H1 (cell line): ENCODE measurements at regions not wholly inside any gene's neighbourhood (a gene's known extent, or its start where the extent isn't known, plus 50 kb on each side); places are given as distances from the start of the nearest gene placed in this dataset.

Experiments
- CTCF ChIA-PET: fragments of 300-600 bp; sonication (Branson Sonifier 250); formaldehyde crosslinking; loops from one replicate; lab custom pipeline; 2021; ENCODE audit not compliant: partially characterized antibody; lab: Charles Lee
- POLR2A ChIA-PET: fragments of 300-600 bp; sonication (Branson Sonifier 250); formaldehyde crosslinking; loops from one replicate; lab custom pipeline; 2021; ENCODE audit warnings: inconsistent platforms; ENCODE audit not compliant: partially characterized antibody; lab: Charles Lee
- DNase-seq, 2 experiments: peaks; one replicate each; pipeline versions ENCODE4 v3.0.0 to v3.0.0-alpha.2; 2010 to 2022; ENCODE audit warnings: low spot score in 2 of 2, low read depth in 1 of 2, mixed read lengths in 1 of 2
- FAIRE-seq: peaks from 2 replicates; lab custom pipeline; 2011; peaks lifted over from hg19 to GRCh38; lab: Jason Lieb, UNC
- H2AFZ ChIP-seq: 2 replicates; pipeline ENCODE4 v1.8.1; 2012; ENCODE audit warnings: low read length, inconsistent platforms
- H2AK5ac ChIP-seq: 2 replicates; pipeline ENCODE4 v1.6.1; 2013; ENCODE audit warnings: low read depth, low read length
- H2BK120ac ChIP-seq: replicated peaks from 2 replicates; pipeline ENCODE3; 2013; ENCODE audit warnings: low read depth, low read length, inconsistent platforms
- H2BK12ac ChIP-seq: 2 replicates; pipeline ENCODE4 v1.6.1; 2013; ENCODE audit warnings: low read depth, low read length
- H2BK15ac ChIP-seq: 2 replicates; pipeline ENCODE4 v1.6.1; 2013; ENCODE audit warnings: low read length
- H2BK20ac ChIP-seq: 2 replicates; pipeline ENCODE4 v1.6.1; 2013; ENCODE audit warnings: low read length
- H2BK5ac ChIP-seq: 2 replicates; pipeline ENCODE4 v1.6.1; 2013; ENCODE audit warnings: low read depth, low read length
- H3K14ac ChIP-seq: 2 replicates; pipeline ENCODE4 v1.6.1; 2013; ENCODE audit warnings: inconsistent platforms; ENCODE audit not compliant: insufficient read length
- H3K18ac ChIP-seq: 2 replicates; pipeline ENCODE4 v1.6.1; 2013; ENCODE audit warnings: low read length; ENCODE audit errors: extremely low read depth
- H3K23ac ChIP-seq: 2 replicates; pipeline ENCODE4 v1.6.1; 2013; ENCODE audit warnings: inconsistent platforms; ENCODE audit not compliant: insufficient read length
- H3K23me2 ChIP-seq: 2 replicates; pipeline ENCODE4 v1.6.1; 2013; ENCODE audit warnings: low read depth, low read length
- H3K27ac ChIP-seq: 2 replicates; pipeline ENCODE4 v1.6.1; 2011; ENCODE audit warnings: low read depth, low read length, inconsistent platforms
- H3K27me3 ChIP-seq, 4 experiments: replicated peaks in 1 of 4; 1 replicate in 1 of 4; 2 replicates in 3 of 4; pipeline versions ENCODE4 v1.6.1 to v1.8.1; 2011 to 2013; ENCODE audit warnings: low read length in 3 of 4, mild to moderate bottlenecking in 3 of 4, inconsistent platforms in 2 of 4, mixed read lengths in 2 of 4, moderate library complexity in 1 of 4; ENCODE audit not compliant: control insufficient read depth in 3 of 4, insufficient read depth in 3 of 4; ENCODE audit errors: extremely low read depth in 1 of 4
- H3K36me3 ChIP-seq, 4 experiments: 2 replicates each; pipeline versions ENCODE4 v1.6.1 to v1.8.1; 2011 to 2013; ENCODE audit warnings: mild to moderate bottlenecking in 4 of 4, low read length in 3 of 4, moderate library complexity in 2 of 4, control low read depth in 1 of 4, inconsistent platforms in 1 of 4; ENCODE audit not compliant: insufficient read depth in 4 of 4, control insufficient read depth in 2 of 4
- H3K4ac ChIP-seq: replicated peaks from 2 replicates; pipeline ENCODE3; 2013; ENCODE audit warnings: low read length, low read depth, mixed read lengths, inconsistent platforms; ENCODE audit not compliant: insufficient read length
- H3K4me1 ChIP-seq, 4 experiments: replicated peaks in 1 of 4; 1 replicate in 1 of 4; 2 replicates in 3 of 4; pipeline versions ENCODE4 v1.6.1 to v1.8.1; 2011 to 2013; ENCODE audit warnings: low read length in 3 of 4, inconsistent platforms in 2 of 4, mixed read lengths in 1 of 4; ENCODE audit not compliant: insufficient read depth in 4 of 4, control insufficient read depth in 3 of 4
- H3K4me2 ChIP-seq, 2 experiments: 2 replicates each; pipeline versions ENCODE4 v1.6.1 to v1.8.1; 2011 to 2013; ENCODE audit warnings: low read depth in 2 of 2, low read length in 2 of 2, control low read depth in 1 of 2, inconsistent platforms in 1 of 2, mild to moderate bottlenecking in 1 of 2; ENCODE audit not compliant: insufficient read depth in 1 of 2
- H3K4me3 ChIP-seq, 4 experiments: fragments of 200-600, 300-600 bp in 1 of 4; sonication (generic), shearing (Covaris generic), sonication (Bioruptor Twin) in 1 of 4; 2 replicates each; pipeline versions ENCODE4 v1.5.1 to v1.8.1; 2011 to 2016; ENCODE audit warnings: low read length in 4 of 4, low read depth in 3 of 4, control low read depth in 2 of 4, inconsistent platforms in 2 of 4, mild to moderate bottlenecking in 2 of 4, mixed read lengths in 1 of 4, moderate library complexity in 1 of 4; ENCODE audit not compliant: insufficient read depth in 2 of 4; ENCODE audit errors: extremely low read depth in 1 of 4
- H3K56ac ChIP-seq: replicated peaks from 2 replicates; pipeline ENCODE3; 2013; ENCODE audit warnings: low read depth, mild to moderate bottlenecking, mixed read lengths, low read length, inconsistent platforms; ENCODE audit not compliant: insufficient read length
- H3K79me1 ChIP-seq: 2 replicates; pipeline ENCODE4 v1.6.1; 2013; ENCODE audit warnings: low read depth, low read length, control low read depth
- H3K79me2 ChIP-seq, 2 experiments: 2 replicates each; pipeline versions ENCODE4 v1.6.1 to v1.8.1; 2012 to 2013; ENCODE audit warnings: low read length in 2 of 2, mild to moderate bottlenecking in 2 of 2, inconsistent platforms in 1 of 2; ENCODE audit not compliant: insufficient read depth in 2 of 2, control insufficient read depth in 1 of 2
- H3K9ac ChIP-seq, 4 experiments: replicated peaks in 1 of 4; 1 replicate in 1 of 4; 2 replicates in 3 of 4; pipeline versions ENCODE4 v1.6.1 to v1.8.1; 2011 to 2013; ENCODE audit warnings: low read depth in 3 of 4, low read length in 3 of 4, control low read depth in 2 of 4, mild to moderate bottlenecking in 2 of 4, moderate library complexity in 2 of 4, inconsistent platforms in 1 of 4; ENCODE audit errors: extremely low read depth in 1 of 4
- H3K9me3 ChIP-seq, 2 experiments: 2 replicates each; pipeline versions ENCODE4 v1.6.1 to v1.8.1; 2012 to 2013; ENCODE audit warnings: mild to moderate bottlenecking in 2 of 2, moderate library complexity in 2 of 2, control low read depth in 1 of 2, inconsistent platforms in 1 of 2, low read depth in 1 of 2, low read length in 1 of 2, mixed read lengths in 1 of 2; ENCODE audit not compliant: insufficient read depth in 2 of 2
- H4K20me1 ChIP-seq, 2 experiments: replicated peaks in 1 of 2; 2 replicates each; pipeline versions ENCODE3 to v1.8.1; 2011 to 2013; ENCODE audit warnings: inconsistent platforms in 2 of 2, low read length in 2 of 2, mild to moderate bottlenecking in 1 of 2; ENCODE audit not compliant: insufficient read depth in 2 of 2, control insufficient read depth in 1 of 2
- H4K5ac ChIP-seq: 2 replicates; pipeline ENCODE4 v1.6.1; 2013; ENCODE audit warnings: low read length, low read depth, mixed read lengths, inconsistent platforms; ENCODE audit not compliant: insufficient read length
- H4K8ac ChIP-seq: 2 replicates; pipeline ENCODE4 v1.8.0; 2013; ENCODE audit warnings: mild to moderate bottlenecking, moderate library complexity, low read length, inconsistent platforms; ENCODE audit not compliant: insufficient read depth; ENCODE audit errors: extremely low read depth
- H4K91ac ChIP-seq: replicated peaks from 2 replicates; pipeline ENCODE3; 2013; ENCODE audit warnings: low read length, mixed read lengths, inconsistent platforms; ENCODE audit not compliant: insufficient read length
- ASH2L ChIP-seq: fragments of 200-600, 300-600 bp; sonication (generic); IDR thresholded peaks from one replicate; pipeline ENCODE4 v1.7.1; 2017; ENCODE audit warnings: low read length
- ATF3 ChIP-seq: IDR thresholded peaks from 2 replicates; pipeline ENCODE4 v1.6.1; 2011; ENCODE audit warnings: low read depth, mild to moderate bottlenecking, low read length; ENCODE audit not compliant: insufficient read depth
- BRCA1 ChIP-seq: IDR thresholded peaks from 2 replicates; pipeline ENCODE4 v1.6.1; 2012; ENCODE audit warnings: low read depth, low read length, improper control_type of control experiment
- CTCF ChIP-seq, 3 experiments: IDR thresholded peaks; 1 replicate in 2 of 3; 2 replicates in 1 of 3; pipeline versions ENCODE4 v1.5.1 to v1.6.1; 2011; ENCODE audit warnings: low read length in 3 of 3, mild to moderate bottlenecking in 3 of 3, inconsistent platforms in 2 of 3, low read depth in 1 of 3, moderate library complexity in 1 of 3; ENCODE audit not compliant: insufficient read depth in 1 of 3; ENCODE audit errors: control extremely low read depth in 1 of 3
- GABPA ChIP-seq: IDR thresholded peaks from 2 replicates; pipeline ENCODE4 v1.6.1; 2011; ENCODE audit warnings: mild to moderate bottlenecking, low read length, moderate library complexity, borderline replicate concordance; ENCODE audit not compliant: insufficient read depth
- JUND ChIP-seq: IDR thresholded peaks from 2 replicates; pipeline ENCODE4 v1.6.1; 2011; ENCODE audit warnings: mild to moderate bottlenecking, improper control_type of control experiment, low read length
- PHF8 ChIP-seq: fragments of 200-600 bp; sonication (generic); conservative IDR thresholded peaks from 2 replicates; pipeline ENCODE4 v1.7.1; 2012; ENCODE audit warnings: low read depth, mild to moderate bottlenecking, inconsistent platforms, low read length, moderate library complexity
- POLR2AphosphoS5 ChIP-seq: IDR thresholded peaks from 2 replicates; pipeline ENCODE4 v1.6.1; 2011; ENCODE audit warnings: low read depth, low read length
- SIN3A ChIP-seq, 2 experiments: IDR thresholded peaks in 1 of 2; conservative IDR thresholded peaks in 1 of 2; 2 replicates each; pipeline ENCODE4 v1.6.1; 2011 to 2012; ENCODE audit warnings: low read length in 2 of 2, improper control_type of control experiment in 1 of 2, low read depth in 1 of 2, mild to moderate bottlenecking in 1 of 2
- SIRT6 ChIP-seq: IDR thresholded peaks from one replicate; pipeline ENCODE4 v1.7.1; 2012; ENCODE audit warnings: low read length, inconsistent platforms
- SP2 ChIP-seq: IDR thresholded peaks from 2 replicates; pipeline ENCODE4 v1.6.1; 2012; ENCODE audit warnings: mild to moderate bottlenecking, low read length, inconsistent platforms
- SP4 ChIP-seq: IDR thresholded peaks from 2 replicates; pipeline ENCODE4 v1.6.1; 2012; ENCODE audit warnings: low read length, inconsistent platforms
- ZNF274 ChIP-seq: IDR thresholded peaks from 2 replicates; pipeline ENCODE4 v1.7.0; 2012; ENCODE audit warnings: low read length, borderline replicate concordance; ENCODE audit errors: extremely low read depth
- WGBS, 2 experiments: shearing (Covaris generic) in 1 of 2; methylation state at CpG; one replicate each; pipeline versions ENCODE4 v1.1.6 to v1.1.7; 2013 to 2015; ENCODE audit warnings: low lambda C conversion rate in 2 of 2, mixed read lengths in 2 of 2, inconsistent platforms in 1 of 2, low coverage in 1 of 2, missing lambda C conversion rate in 1 of 2; ENCODE audit not compliant: insufficient replicate concordance in 2 of 2, insufficient coverage in 1 of 2, insufficient read length in 1 of 2; ENCODE audit errors: extremely low coverage in 1 of 2, missing lambda C conversion rate in 1 of 2; 5-methylcytosine and 5-hydroxymethylcytosine counted together

- Histone ChIP-seq H3K9me3 (no peaks in the 10 kb centered on the region), H3K23me2 (no peaks in the 10 kb centered on the region), H3K79me2 (no peaks in the 10 kb centered on the region), H2BK5ac (no peak overlapping the region), H4K8ac (no peak overlapping the region), H3K4ac (no peak overlapping the region), H3K36me3 (no peaks in the 10 kb centered on the region), H2BK20ac (no peak overlapping the region), H2BK15ac (no peak overlapping the region), H4K20me1 (no peaks in the 10 kb centered on the region), H3K56ac (no peak overlapping the region), H3K14ac (no peak overlapping the region), H4K5ac (no peak overlapping the region), H3K18ac (no peak overlapping the region), H3K23ac (no peak overlapping the region), H3K9ac (no peak overlapping the region), H3K27ac (no peak overlapping the region), H3K4me2 (no peak overlapping the region), H2BK12ac (no peak overlapping the region), H3K4me3 (no peak overlapping the region), H2BK120ac (no peak overlapping the region), H4K91ac (no peak overlapping the region), H2AK5ac (no peak overlapping the region), H3K4me1 (no peaks in the 10 kb centered on the region), H2AFZ (no peak overlapping the region), H3K79me1 (no peaks in the 10 kb centered on the region), H3K27me3 (no peaks in the 10 kb centered on the region)
- ChIA-PET POLR2A (no interaction called here), CTCF (interaction anchor here (1.3 to 1.6 kb wide), 2 partner anchors 19 to 795 kb away, joined by 3 to 6 read pairs; no protein-coding TSS in a partner anchor)
- WGBS, 2 experiments, result 90% methylated on average over 1 of the region's 1 CpG; no CpG with 5 or more reads in 1 of the 2 experiments
- FAIRE-seq (no peak), DNase-seq (no peak)
- TF ChIP-seq ATF3 (no peak), POLR2AphosphoS5 (no peak), GABPA (no peak), ZNF274 (no peak), SP4 (no peak), SP2 (no peak), SIN3A (conservative IDR thresholded peaks at IDR 0.05 in 1 of 2, IDR thresholded peaks at IDR 0.05 in 1 of 2; ENCODE audit: low read depth in 1 of 2, low read length in 2 of 2) (no peak), PHF8 (no peak), SIRT6 (no peak), BRCA1 (no peak), ASH2L (no peak), JUND (no peak), CTCF (IDR thresholded peaks at IDR 0.05; ENCODE audit: control extremely low read depth in 1 of 3, insufficient read depth in 1 of 3, low read depth in 1 of 3, low read length in 3 of 3) (no peak)
These were observed 383.7 kb upstream of the SLC14A2 start for GRCh38 chr18:45231617-45232016.
